Stromal cell of bone marrow (primary cell): ENCODE measurements at regions not wholly inside any gene's neighbourhood (a gene's known extent, or its start where the extent isn't known, plus 50 kb on each side); places are given as distances from the start of the nearest gene placed in this dataset.
A peak's percentile ranks its signal among the peaks of the same experiment; 100 is the strongest.

Experiments
- DNase-seq: peaks from one replicate; pipeline ENCODE4 v3.0.0-alpha.2; 2012; ENCODE audit warnings: low read depth

- no peak for DNase-seq
These were observed 96.4 kb downstream of the TMEM170B start for GRCh38 chr6:11633741-11634509.

GRCh38 chr6:11634948-11635347 is 97.4 kb downstream of the TMEM170B start:
- DNase-seq, result no peak

- DNase-seq, result no peak
These were observed 98.6 kb downstream of the TMEM170B start for GRCh38 chr6:11636121-11636520.

GRCh38 chr6:11637266-11637665 is 99.7 kb downstream of the TMEM170B start:
- no peak for DNase-seq

- no peak for DNase-seq
These were observed 102.1 kb downstream of the TMEM170B start for GRCh38 chr6:11639376-11640235.

- no peak for DNase-seq
These were observed 102.9 kb downstream of the TMEM170B start for GRCh38 chr6:11640486-11640885.

GRCh38 chr6:11644071-11644470 is 106.5 kb downstream of the TMEM170B start:
- no peak for DNase-seq

- no peak for DNase-seq
These were observed 107.1 kb downstream of the TMEM170B start for GRCh38 chr6:11644601-11645000.

- DNase-seq, result no peak
These were observed 107.5 kb downstream of the TMEM170B start for GRCh38 chr6:11645016-11645415.

GRCh38 chr6:11648436-11648775 is 110.9 kb downstream of the TMEM170B start:
- DNase-seq, result no peak

- no peak for DNase-seq
These were observed 111.3 kb downstream of the TMEM170B start for GRCh38 chr6:11648889-11649288.

- no peak for DNase-seq
These were observed 112.6 kb downstream of the TMEM170B start for GRCh38 chr6:11650025-11650696.

- DNase-seq, result no peak
These were observed 113.2 kb downstream of the TMEM170B start for GRCh38 chr6:11650711-11651110.

GRCh38 chr6:11653028-11653583 is 115.6 kb downstream of the TMEM170B start:
- DNase-seq, result peak; percentile 39

GRCh38 chr6:11654876-11655275 is 117.3 kb downstream of the TMEM170B start:
- DNase-seq, result no peak

GRCh38 chr6:11656491-11656890 is 118.9 kb downstream of the TMEM170B start:
- DNase-seq, result no peak

GRCh38 chr6:11659757-11660156 is 118.8 kb downstream of the ADTRP start:
- no peak for DNase-seq

- DNase-seq, result no peak
These were observed 116.3 kb downstream of the ADTRP start for GRCh38 chr6:11662323-11662722.

GRCh38 chr6:11663519-11663918 is 115.1 kb downstream of the ADTRP start:
- no peak for DNase-seq
